MM.1S (cell line): ENCODE measurements at regions not wholly inside any gene's neighbourhood (a gene's known extent, or its start where the extent isn't known, plus 50 kb on each side); places are given as distances from the start of the nearest gene placed in this dataset.

ENCODE experiments used
- DNase-seq: peaks from one replicate; pipeline ENCODE4 v3.0.0-alpha.2; 2015
- H2AFZ ChIP-seq: fragments of 300-600 bp; sonication (generic); 2 replicates; pipeline ENCODE4 v1.6.0; 2016; ENCODE audit warnings: antibody characterized with exemption, low read length
- H3F3A ChIP-seq: fragments of 300-600 bp; sonication (generic); 2 replicates; pipeline ENCODE4 v1.6.1; 2016; ENCODE audit warnings: mild to moderate bottlenecking, antibody characterized with exemption, low read length, moderate library complexity, mixed read lengths; ENCODE audit not compliant: insufficient read depth
- H3K27ac ChIP-seq: fragments of 300-600 bp; sonication (generic); 2 replicates; pipeline ENCODE4 v1.5.1; 2016; ENCODE audit warnings: mild to moderate bottlenecking, low read length
- H3K27me3 ChIP-seq: fragments of 300-600 bp; sonication (generic); replicated peaks from 2 replicates; pipeline ENCODE4 v1.6.0; 2016; ENCODE audit warnings: low read length; ENCODE audit not compliant: insufficient read depth
- H3K36me3 ChIP-seq: fragments of 300-600 bp; sonication (generic); replicated peaks from 2 replicates; pipeline ENCODE4 v1.6.1; 2016; ENCODE audit warnings: mild to moderate bottlenecking, low read length, mixed read lengths; ENCODE audit not compliant: insufficient read depth
- H3K4me1 ChIP-seq: fragments of 300-600 bp; sonication (generic); 2 replicates; pipeline ENCODE4 v1.6.1; 2016; ENCODE audit warnings: low read length, mixed read lengths
- H3K4me2 ChIP-seq: fragments of 300-600 bp; sonication (generic); 2 replicates; pipeline ENCODE4 v1.6.0; 2016; ENCODE audit warnings: low read depth, low read length
- H3K4me3 ChIP-seq: fragments of 300-600 bp; sonication (generic); 2 replicates; pipeline ENCODE4 v1.5.1; 2016; ENCODE audit warnings: low read length, mixed read lengths
- H3K79me2 ChIP-seq: fragments of 300-600 bp; sonication (generic); 2 replicates; pipeline ENCODE4 v1.6.1; 2016; ENCODE audit warnings: mixed run types, low read length, mixed read lengths
- H3K9ac ChIP-seq: fragments of 300-600 bp; sonication (generic); 2 replicates; pipeline ENCODE4 v1.6.1; 2016; ENCODE audit warnings: low read length, mixed read lengths
- H3K9me2 ChIP-seq: fragments of 300-600 bp; sonication (generic); replicated peaks from 2 replicates; pipeline ENCODE4 v1.6.1; 2016; ENCODE audit warnings: mild to moderate bottlenecking, low read length, mixed read lengths; ENCODE audit not compliant: insufficient read depth
- H3K9me3 ChIP-seq: fragments of 300-600 bp; sonication (generic); replicated peaks from 2 replicates; pipeline ENCODE4 v1.6.1; 2016; ENCODE audit warnings: mild to moderate bottlenecking, low read length, mixed read lengths; ENCODE audit not compliant: insufficient read depth
- H4K20me1 ChIP-seq: fragments of 300-600 bp; sonication (generic); 2 replicates; pipeline ENCODE4 v1.6.1; 2016; ENCODE audit warnings: mild to moderate bottlenecking, low read length, moderate library complexity, mixed read lengths; ENCODE audit not compliant: insufficient read depth
- EZH2 ChIP-seq: fragments of 300-600 bp; sonication (generic); optimal IDR thresholded peaks from 2 replicates; pipeline ENCODE3; 2017; ENCODE audit warnings: low read depth, mild to moderate bottlenecking, antibody characterized with exemption, low read length, mixed read lengths
- EZH2phosphoT487 ChIP-seq: fragments of 300-600 bp; sonication (generic); IDR thresholded peaks from 2 replicates; pipeline ENCODE4 v1.6.1; 2018; ENCODE audit warnings: antibody characterized with exemption, low read length
- TF ChIP-seq, protein P1 (sequence below): fragments of 300-600 bp; sonication (generic); IDR thresholded peaks from 2 replicates; pipeline ENCODE4 v1.5.1; 2016; ENCODE audit warnings: antibody characterized with exemption, low read length, mixed read lengths

DNA sequence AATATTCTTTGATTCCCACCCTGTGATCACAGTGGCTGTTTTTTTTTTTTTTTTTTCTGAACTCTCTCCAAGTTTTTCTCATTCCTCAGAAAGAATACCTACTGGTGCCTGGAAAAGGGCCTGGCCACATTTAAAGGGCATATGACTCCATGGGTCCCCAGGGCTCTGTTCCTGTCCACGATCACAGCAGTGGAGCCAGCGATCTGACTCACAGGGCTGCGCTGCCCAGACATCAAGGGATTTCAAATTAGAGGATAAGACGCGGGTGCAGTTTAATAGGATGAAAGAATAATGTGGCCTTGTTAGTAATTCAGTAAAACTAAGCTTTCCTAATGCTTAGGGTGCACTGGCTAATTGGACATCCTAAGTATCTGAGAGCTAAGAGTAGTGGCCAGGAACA lies 175.1 kb upstream of the MSX2 start:
- no peak overlapping the region for H3K4me3 ChIP-seq
- H3F3A ChIP-seq = no peaks in the 10 kb centered on the region
- no peaks in the 10 kb centered on the region for H3K36me3 ChIP-seq
- no peaks in the 10 kb centered on the region for H3K9me3 ChIP-seq
- H3K27me3 ChIP-seq = no peaks in the 10 kb centered on the region
- TF ChIP-seq EZH2 (no peak), EZH2phosphoT487 (no peak)
- TF ChIP-seq, protein P1, sequence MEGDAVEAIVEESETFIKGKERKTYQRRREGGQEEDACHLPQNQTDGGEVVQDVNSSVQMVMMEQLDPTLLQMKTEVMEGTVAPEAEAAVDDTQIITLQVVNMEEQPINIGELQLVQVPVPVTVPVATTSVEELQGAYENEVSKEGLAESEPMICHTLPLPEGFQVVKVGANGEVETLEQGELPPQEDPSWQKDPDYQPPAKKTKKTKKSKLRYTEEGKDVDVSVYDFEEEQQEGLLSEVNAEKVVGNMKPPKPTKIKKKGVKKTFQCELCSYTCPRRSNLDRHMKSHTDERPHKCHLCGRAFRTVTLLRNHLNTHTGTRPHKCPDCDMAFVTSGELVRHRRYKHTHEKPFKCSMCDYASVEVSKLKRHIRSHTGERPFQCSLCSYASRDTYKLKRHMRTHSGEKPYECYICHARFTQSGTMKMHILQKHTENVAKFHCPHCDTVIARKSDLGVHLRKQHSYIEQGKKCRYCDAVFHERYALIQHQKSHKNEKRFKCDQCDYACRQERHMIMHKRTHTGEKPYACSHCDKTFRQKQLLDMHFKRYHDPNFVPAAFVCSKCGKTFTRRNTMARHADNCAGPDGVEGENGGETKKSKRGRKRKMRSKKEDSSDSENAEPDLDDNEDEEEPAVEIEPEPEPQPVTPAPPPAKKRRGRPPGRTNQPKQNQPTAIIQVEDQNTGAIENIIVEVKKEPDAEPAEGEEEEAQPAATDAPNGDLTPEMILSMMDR = no peak
- no peak overlapping the region for H3K4me2 ChIP-seq
- no peaks in the 10 kb centered on the region for H3K9me2 ChIP-seq
- H3K4me1 ChIP-seq = no peaks in the 10 kb centered on the region
- H3K9ac ChIP-seq = no peak overlapping the region
- no peaks in the 10 kb centered on the region for H3K79me2 ChIP-seq
- no peak overlapping the region for H3K27ac ChIP-seq
- no peak for DNase-seq
- no peak overlapping the region for H2AFZ ChIP-seq
- H4K20me1 ChIP-seq = no peaks in the 10 kb centered on the region

DNA sequence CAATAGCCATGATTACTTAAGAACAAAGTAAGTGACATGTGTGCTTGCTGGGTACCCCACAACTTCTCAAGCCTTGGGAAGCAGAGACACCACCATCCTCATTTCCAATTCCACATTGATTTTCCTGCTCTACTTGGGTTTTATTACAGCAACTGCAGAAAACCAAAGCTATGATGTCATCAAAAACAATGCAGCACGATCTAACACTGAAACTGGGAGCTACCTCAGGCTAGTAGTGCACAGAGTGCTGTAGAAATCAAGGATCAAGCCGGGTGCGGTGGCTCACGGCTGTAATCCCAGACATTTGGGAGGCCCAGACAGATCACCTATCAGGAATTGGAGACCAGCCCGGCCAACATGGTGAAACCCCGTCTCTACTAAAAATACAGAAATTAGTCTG lies 174.4 kb upstream of the MSX2 start:
- no peaks in the 10 kb centered on the region for H3K4me1 ChIP-seq
- H3K27ac ChIP-seq = no peak overlapping the region
- H2AFZ ChIP-seq = no peak overlapping the region
- H4K20me1 ChIP-seq = no peaks in the 10 kb centered on the region
- no peak overlapping the region for H3K4me2 ChIP-seq
- H3K9me3 ChIP-seq = no peaks in the 10 kb centered on the region
- H3K4me3 ChIP-seq = no peak overlapping the region
- H3K79me2 ChIP-seq = no peaks in the 10 kb centered on the region
- H3F3A ChIP-seq = no peaks in the 10 kb centered on the region
- DNase-seq = no peak
- H3K9ac ChIP-seq = no peak overlapping the region
- no peaks in the 10 kb centered on the region for H3K36me3 ChIP-seq
- H3K27me3 ChIP-seq = no peaks in the 10 kb centered on the region
- no peaks in the 10 kb centered on the region for H3K9me2 ChIP-seq
- TF ChIP-seq, protein P1 = no peak
- TF ChIP-seq EZH2phosphoT487 (no peak), EZH2 (no peak)

DNA sequence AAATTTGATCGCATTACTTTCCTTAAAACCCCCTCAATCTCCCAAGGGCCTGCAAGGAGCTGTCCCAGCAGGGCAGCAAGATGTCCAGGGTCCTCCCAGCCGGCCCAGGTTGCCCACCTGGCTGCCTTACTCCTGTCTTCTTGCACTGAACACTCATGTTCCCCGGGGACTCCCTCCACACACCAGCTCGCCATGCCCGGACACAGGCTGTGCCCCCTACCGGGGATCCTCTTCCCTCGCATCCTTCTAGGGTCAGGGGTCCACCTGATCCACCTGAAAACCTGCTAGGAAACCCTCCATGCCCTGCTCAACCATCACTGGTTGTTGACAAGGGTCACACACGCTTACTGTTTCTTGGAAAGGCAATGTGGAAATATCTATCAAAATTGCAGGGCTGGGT lies 172.0 kb upstream of the MSX2 start:
- TF ChIP-seq EZH2 (no peak), EZH2phosphoT487 (no peak)
- TF ChIP-seq, protein P1 = no peak
- no peaks in the 10 kb centered on the region for H3K79me2 ChIP-seq
- H3K4me1 ChIP-seq = no peaks in the 10 kb centered on the region
- no peaks in the 10 kb centered on the region for H3F3A ChIP-seq
- H3K4me2 ChIP-seq = no peak overlapping the region
- no peak for DNase-seq
- H3K9me3 ChIP-seq = no peaks in the 10 kb centered on the region
- H3K27me3 ChIP-seq = no peaks in the 10 kb centered on the region
- no peak overlapping the region for H3K9ac ChIP-seq
- no peaks in the 10 kb centered on the region for H3K9me2 ChIP-seq
- H2AFZ ChIP-seq = no peak overlapping the region
- H4K20me1 ChIP-seq = no peaks in the 10 kb centered on the region
- H3K27ac ChIP-seq = no peak overlapping the region
- H3K4me3 ChIP-seq = no peak overlapping the region
- no peaks in the 10 kb centered on the region for H3K36me3 ChIP-seq

DNA sequence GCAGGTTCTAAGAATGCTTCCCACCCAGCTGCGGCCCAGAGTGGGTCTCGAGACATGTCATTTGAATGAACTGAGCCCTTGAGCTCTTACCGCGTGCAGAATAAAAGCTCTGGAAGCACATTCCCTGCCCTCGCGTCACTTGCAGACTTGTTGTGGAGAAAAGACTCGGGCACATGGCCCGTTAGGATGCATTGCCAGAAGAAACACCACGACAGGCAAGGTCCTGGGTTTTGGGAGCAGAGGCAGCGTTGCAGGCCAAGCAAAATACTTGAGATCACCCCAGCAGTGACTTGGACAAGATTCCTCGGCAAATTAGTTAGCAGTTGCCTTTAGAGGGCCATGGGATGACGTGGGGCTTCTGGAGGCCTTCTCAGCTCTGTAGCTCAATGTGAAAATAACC lies 170.8 kb upstream of the MSX2 start:
- Histone ChIP-seq H3K36me3 (no peaks in the 10 kb centered on the region), H3K27me3 (no peaks in the 10 kb centered on the region), H3K9ac (no peak overlapping the region), H3K9me2 (no peaks in the 10 kb centered on the region), H4K20me1 (no peaks in the 10 kb centered on the region), H3F3A (no peaks in the 10 kb centered on the region), H3K4me1 (no peaks in the 10 kb centered on the region), H3K27ac (no peak overlapping the region), H2AFZ (no peak overlapping the region; the same call in 1 of the 2 replicates), H3K9me3 (no peaks in the 10 kb centered on the region), H3K4me3 (no peak overlapping the region), H3K79me2 (no peaks in the 10 kb centered on the region), H3K4me2 (no peak overlapping the region)
- TF ChIP-seq, protein P1 = no peak
- DNase-seq = no peak
